ENCODE measurements at regions not wholly inside any gene's neighbourhood (a gene's known extent, or its start where the extent isn't known, plus 50 kb on each side); places are given as distances from the start of the nearest gene placed in this dataset.
"Not testable (repeated sequence)": the region's sequence is repeated elsewhere in the genome, so short reads cannot be mapped to it uniquely, and the experiment has no call there.

- no peak for DNase-seq
Observed at GRCh38 chr9:10843151-10843550, 230.3 kb upstream of the PTPRD start.

GRCh38 chr9:10855847-10856246 is 243.0 kb upstream of the PTPRD start:
- DNase-seq, result no peak

- DNase-seq, result no peak
Observed at GRCh38 chr9:10858817-10859216, 246.0 kb upstream of the PTPRD start.

- no peak for DNase-seq
Observed at GRCh38 chr9:10863476-10863875, 250.7 kb upstream of the PTPRD start.

GRCh38 chr9:10867194-10867593 is 254.4 kb upstream of the PTPRD start:
- DNase-seq, result no peak

- no peak for DNase-seq
Observed at GRCh38 chr9:10869687-10870086, 256.9 kb upstream of the PTPRD start.

- no peak for DNase-seq
Observed at GRCh38 chr9:10873999-10874398, 261.2 kb upstream of the PTPRD start.

GRCh38 chr9:10875752-10876151 is 262.9 kb upstream of the PTPRD start:
- DNase-seq, result no peak

GRCh38 chr9:10876333-10876732 is 263.5 kb upstream of the PTPRD start:
- no peak for DNase-seq

- not testable (repeated sequence) for DNase-seq
Observed at GRCh38 chr9:10890266-10890665, 277.5 kb upstream of the PTPRD start.

GRCh38 chr9:10899509-10899908 is 286.7 kb upstream of the PTPRD start:
- no peak for DNase-seq

- DNase-seq, result no peak
Observed at GRCh38 chr9:10903969-10904368, 291.2 kb upstream of the PTPRD start.

- DNase-seq, result no peak
Observed at GRCh38 chr9:10910779-10911178, 298.0 kb upstream of the PTPRD start.

- DNase-seq, result no peak
Observed at GRCh38 chr9:10911373-10911772, 298.6 kb upstream of the PTPRD start.

- DNase-seq, result no peak
Observed at GRCh38 chr9:10917001-10917400, 304.2 kb upstream of the PTPRD start.

- DNase-seq, result no peak
Observed at GRCh38 chr9:10921671-10922070, 308.9 kb upstream of the PTPRD start.

GRCh38 chr9:10925896-10926295 is 313.1 kb upstream of the PTPRD start:
- no peak for DNase-seq

- no peak for DNase-seq
Observed at GRCh38 chr9:10928372-10928771, 315.6 kb upstream of the PTPRD start.

- no peak for DNase-seq
Observed at GRCh38 chr9:10930081-10930480, 317.3 kb upstream of the PTPRD start.

- no peak for DNase-seq
Observed at GRCh38 chr9:10946676-10947410, 334.0 kb upstream of the PTPRD start.

- no peak for DNase-seq
Observed at GRCh38 chr9:10957878-10958277, 345.1 kb upstream of the PTPRD start.

GRCh38 chr9:10961883-10962282 is 349.1 kb upstream of the PTPRD start:
- DNase-seq, result no peak

GRCh38 chr9:10983251-10983650 is 370.4 kb upstream of the PTPRD start:
- no peak for DNase-seq

- DNase-seq, result no peak
Observed at GRCh38 chr9:10999646-11000045, 386.8 kb upstream of the PTPRD start.

- no peak for DNase-seq
Observed at GRCh38 chr9:11001546-11001945, 388.7 kb upstream of the PTPRD start.

Data from T1000 (cell line).